ENCODE measurements at regions not wholly inside any gene's neighbourhood (a gene's known extent, or its start where the extent isn't known, plus 50 kb on each side); places are given as distances from the start of the nearest gene placed in this dataset.

DNA sequence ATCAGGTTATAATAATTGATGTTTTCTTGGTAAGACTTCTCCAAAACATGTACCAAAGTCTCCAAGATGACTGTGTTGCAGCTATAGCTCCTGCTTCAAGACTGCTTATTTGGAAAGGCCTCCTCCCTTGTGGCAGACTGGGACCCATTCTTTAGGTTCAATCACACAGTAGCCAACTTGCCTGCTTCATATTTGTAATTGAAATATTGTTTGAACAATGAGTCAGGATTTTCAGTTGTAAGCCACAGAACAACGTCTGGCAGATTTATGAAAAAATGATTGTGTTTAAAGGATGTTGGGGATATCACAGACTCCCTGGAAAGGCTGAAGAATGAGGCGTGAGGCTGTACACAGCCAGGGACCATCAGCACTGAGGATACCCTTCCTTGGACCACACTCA is 458.9 kb downstream of the MED10 start:
- H2AFZ ChIP-seq (ENCODE audit: low read length): no peak overlapping the region
- no peak for TF ChIP-seq EZH2 (IDR thresholded peaks at IDR 0.05; ENCODE audit: borderline replicate concordance, low read length)
- TF ChIP-seq, protein P1, sequence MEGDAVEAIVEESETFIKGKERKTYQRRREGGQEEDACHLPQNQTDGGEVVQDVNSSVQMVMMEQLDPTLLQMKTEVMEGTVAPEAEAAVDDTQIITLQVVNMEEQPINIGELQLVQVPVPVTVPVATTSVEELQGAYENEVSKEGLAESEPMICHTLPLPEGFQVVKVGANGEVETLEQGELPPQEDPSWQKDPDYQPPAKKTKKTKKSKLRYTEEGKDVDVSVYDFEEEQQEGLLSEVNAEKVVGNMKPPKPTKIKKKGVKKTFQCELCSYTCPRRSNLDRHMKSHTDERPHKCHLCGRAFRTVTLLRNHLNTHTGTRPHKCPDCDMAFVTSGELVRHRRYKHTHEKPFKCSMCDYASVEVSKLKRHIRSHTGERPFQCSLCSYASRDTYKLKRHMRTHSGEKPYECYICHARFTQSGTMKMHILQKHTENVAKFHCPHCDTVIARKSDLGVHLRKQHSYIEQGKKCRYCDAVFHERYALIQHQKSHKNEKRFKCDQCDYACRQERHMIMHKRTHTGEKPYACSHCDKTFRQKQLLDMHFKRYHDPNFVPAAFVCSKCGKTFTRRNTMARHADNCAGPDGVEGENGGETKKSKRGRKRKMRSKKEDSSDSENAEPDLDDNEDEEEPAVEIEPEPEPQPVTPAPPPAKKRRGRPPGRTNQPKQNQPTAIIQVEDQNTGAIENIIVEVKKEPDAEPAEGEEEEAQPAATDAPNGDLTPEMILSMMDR (IDR thresholded peaks at IDR 0.05; ENCODE audit: low read length): no peak
- no peaks in the 10 kb centered on the region for H3K9me2 ChIP-seq (ENCODE audit: low read depth, low read length)

DNA sequence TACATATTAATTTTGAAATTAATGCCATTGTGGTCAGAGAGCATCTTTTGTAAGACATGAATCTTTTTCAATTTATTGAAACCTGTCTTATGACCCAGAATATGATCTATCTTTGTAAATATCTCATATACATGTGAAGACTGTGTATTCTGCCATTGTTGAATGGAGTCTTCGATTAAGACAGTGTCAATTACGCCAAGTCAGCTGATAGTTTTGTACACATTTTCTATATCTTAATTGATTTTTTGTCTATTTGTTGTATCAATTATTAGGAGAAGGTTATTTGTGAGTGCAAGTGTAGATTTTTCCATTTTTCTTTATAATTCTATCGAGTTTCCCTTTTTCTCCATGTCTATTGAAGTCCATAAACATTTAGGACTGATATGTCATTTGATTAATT is 471.6 kb downstream of the MED10 start:
- Histone ChIP-seq H3K9me3 (ENCODE audit: low read length) (no peaks in the 10 kb centered on the region), H3K9me2 (ENCODE audit: low read depth, low read length) (no peaks in the 10 kb centered on the region), H3F3A (ENCODE audit: insufficient read depth, low read length) (no peaks in the 10 kb centered on the region), H3K79me2 (ENCODE audit: insufficient read depth, low read length) (no peaks in the 10 kb centered on the region), H3K4me3 (ENCODE audit: low read depth, low read length, poor library complexity, severe bottlenecking) (no peak overlapping the region), H3K9ac (ENCODE audit: low read length) (no peak overlapping the region), H3K4me2 (ENCODE audit: low read length) (no peak overlapping the region), H4K20me1 (ENCODE audit: insufficient read depth, low read length) (no peaks in the 10 kb centered on the region), H3K27me3 (ENCODE audit: insufficient read depth, low read length) (no peaks in the 10 kb centered on the region), H3K36me3 (ENCODE audit: insufficient read depth, low read length) (no peaks in the 10 kb centered on the region), H3K4me1 (ENCODE audit: insufficient read depth, low read length, severe bottlenecking) (no peaks in the 10 kb centered on the region), H3K27ac (ENCODE audit: low read depth, low read length, poor library complexity, severe bottlenecking) (no peak overlapping the region), H2AFZ (ENCODE audit: low read length) (no peak overlapping the region)
- TF ChIP-seq, protein P1 (IDR thresholded peaks at IDR 0.05; ENCODE audit: low read length): no peak
- TF ChIP-seq EZH2 (IDR thresholded peaks at IDR 0.05; ENCODE audit: borderline replicate concordance, low read length): no peak

More for the DNA sequence above, 458.9 kb downstream of the MED10 start:
- H3K27me3 ChIP-seq (ENCODE audit: insufficient read depth, low read length): no peaks in the 10 kb centered on the region
- no peaks in the 10 kb centered on the region for H3K79me2 ChIP-seq (ENCODE audit: insufficient read depth, low read length)
- no peaks in the 10 kb centered on the region for H3K9me3 ChIP-seq (ENCODE audit: low read length)
- H3F3A ChIP-seq (ENCODE audit: insufficient read depth, low read length): no peaks in the 10 kb centered on the region
- H4K20me1 ChIP-seq (ENCODE audit: insufficient read depth, low read length): no peaks in the 10 kb centered on the region
- no peak overlapping the region for H3K27ac ChIP-seq (ENCODE audit: low read depth, low read length, poor library complexity, severe bottlenecking)
- H3K4me3 ChIP-seq (ENCODE audit: low read depth, low read length, poor library complexity, severe bottlenecking): no peak overlapping the region
- H3K9ac ChIP-seq (ENCODE audit: low read length): no peak overlapping the region
- no peaks in the 10 kb centered on the region for H3K36me3 ChIP-seq (ENCODE audit: insufficient read depth, low read length)
- H3K4me2 ChIP-seq (ENCODE audit: low read length): no peak overlapping the region
- H3K4me1 ChIP-seq (ENCODE audit: insufficient read depth, low read length, severe bottlenecking): no peaks in the 10 kb centered on the region

DNA sequence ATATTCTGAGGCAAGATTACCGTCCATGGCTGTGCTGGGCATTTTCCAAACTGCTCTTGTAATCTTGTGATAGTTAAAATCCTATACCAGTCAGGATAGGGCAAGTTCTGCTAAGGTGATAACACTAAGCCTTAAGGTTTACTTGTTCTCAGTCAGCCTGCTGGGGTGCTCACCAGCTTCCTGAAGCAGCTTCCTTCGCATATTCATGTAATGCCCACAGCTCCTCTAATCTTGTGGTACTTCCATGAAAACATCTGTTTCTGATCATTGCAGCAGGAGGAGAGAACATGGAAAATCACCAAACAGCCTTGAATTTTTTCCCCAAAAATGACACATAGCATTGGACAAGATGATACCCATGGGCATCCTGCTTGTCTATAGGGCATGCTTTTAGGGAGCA is 473.2 kb downstream of the MED10 start:
- H3K9me3 ChIP-seq (ENCODE audit: low read length): no peaks in the 10 kb centered on the region
- no peaks in the 10 kb centered on the region for H3K36me3 ChIP-seq (ENCODE audit: insufficient read depth, low read length)
- no peak overlapping the region for H2AFZ ChIP-seq (ENCODE audit: low read length)
- H3K27ac ChIP-seq (ENCODE audit: low read depth, low read length, poor library complexity, severe bottlenecking): no peak overlapping the region
- TF ChIP-seq, protein P1 (IDR thresholded peaks at IDR 0.05; ENCODE audit: low read length): no peak
- TF ChIP-seq EZH2 (IDR thresholded peaks at IDR 0.05; ENCODE audit: borderline replicate concordance, low read length): no peak
- H4K20me1 ChIP-seq (ENCODE audit: insufficient read depth, low read length): no peaks in the 10 kb centered on the region
- no peaks in the 10 kb centered on the region for H3K79me2 ChIP-seq (ENCODE audit: insufficient read depth, low read length)
- no peaks in the 10 kb centered on the region for H3F3A ChIP-seq (ENCODE audit: insufficient read depth, low read length)
- no peak overlapping the region for H3K9ac ChIP-seq (ENCODE audit: low read length)
- H3K4me3 ChIP-seq (ENCODE audit: low read depth, low read length, poor library complexity, severe bottlenecking): no peak overlapping the region
- H3K4me1 ChIP-seq (ENCODE audit: insufficient read depth, low read length, severe bottlenecking): no peaks in the 10 kb centered on the region
- no peak overlapping the region for H3K4me2 ChIP-seq (ENCODE audit: low read length)
- H3K27me3 ChIP-seq (ENCODE audit: insufficient read depth, low read length): no peaks in the 10 kb centered on the region
- H3K9me2 ChIP-seq (ENCODE audit: low read depth, low read length): no peaks in the 10 kb centered on the region
